NCI-H146 treated with DMSO at 0.1 percent for 48 hours (cell line): ENCODE measurements at regions not wholly inside any gene's neighbourhood (a gene's known extent, or its start where the extent isn't known, plus 50 kb on each side); places are given as distances from the start of the nearest gene placed in this dataset.

Experiments
- DNase-seq: peaks from one replicate; lab custom pipeline; 2025; ENCODE audit not compliant: unreplicated experiment; lab: John Stamatoyannopoulos, UW

- DNase-seq = no peak
These were observed 113.7 kb upstream of the MAP1B start for GRCh38 chr5:71993600-71993999.

GRCh38 chr5:71996789-71997188 is 110.5 kb upstream of the MAP1B start:
- DNase-seq = peak; percentile 3

- no peak for DNase-seq
These were observed 108.5 kb upstream of the MAP1B start for GRCh38 chr5:71998746-71999145.

GRCh38 chr5:72000707-72001106 is 106.6 kb upstream of the MAP1B start:
- DNase-seq = no peak

GRCh38 chr5:72005671-72006070 is 101.6 kb upstream of the MAP1B start:
- DNase-seq = peak; percentile 93

- no peak for DNase-seq
These were observed 100.9 kb upstream of the MAP1B start for GRCh38 chr5:72006361-72006760.

- no peak for DNase-seq
These were observed 99.8 kb upstream of the MAP1B start for GRCh38 chr5:72007336-72008111.

GRCh38 chr5:72009280-72009679 is 98.0 kb upstream of the MAP1B start:
- no peak for DNase-seq

GRCh38 chr5:72010430-72010829 is 96.8 kb upstream of the MAP1B start:
- DNase-seq = no peak

- DNase-seq = no peak
These were observed 94.4 kb upstream of the MAP1B start for GRCh38 chr5:72012906-72013305.

GRCh38 chr5:72013766-72014624 is 93.3 kb upstream of the MAP1B start:
- DNase-seq = peak; percentile 93

GRCh38 chr5:72015103-72015548 is 92.1 kb upstream of the MAP1B start:
- peak; percentile 95 for DNase-seq

- peak; percentile 18 for DNase-seq
These were observed 89.0 kb upstream of the MAP1B start for GRCh38 chr5:72018143-72018803.

GRCh38 chr5:72020161-72020983 is 86.9 kb upstream of the MAP1B start:
- DNase-seq = peak; percentile 67

- DNase-seq = peak; percentile 50
These were observed 85.5 kb upstream of the MAP1B start for GRCh38 chr5:72021651-72022357.

GRCh38 chr5:72028382-72028781 is 78.9 kb upstream of the MAP1B start:
- no peak for DNase-seq

GRCh38 chr5:72030237-72030636 is 77.0 kb upstream of the MAP1B start:
- DNase-seq = no peak

- DNase-seq = peak; percentile 83
These were observed 74.5 kb upstream of the MAP1B start for GRCh38 chr5:72032788-72033187.

GRCh38 chr5:72034770-72035169 is 72.5 kb upstream of the MAP1B start:
- DNase-seq = peak; percentile 61

GRCh38 chr5:72035831-72036230 is 71.4 kb upstream of the MAP1B start:
- DNase-seq = no peak
